Stimulated activated CD8-positive, alpha-beta memory T cell treated with anti-CD3 and anti-CD28 coated beads, Interleukin-2, amount 100 ng/mL, for 48 hours (primary cell): ENCODE measurements at regions not wholly inside any gene's neighbourhood (a gene's known extent, or its start where the extent isn't known, plus 50 kb on each side); places are given as distances from the start of the nearest gene placed in this dataset.
"Not testable (repeated sequence)": the region's sequence is repeated elsewhere in the genome, so short reads cannot be mapped to it uniquely, and the experiment has no call there.

Experiments
- DNase-seq, 2 donors: peaks; one replicate each; pipeline ENCODE4 v3.0.0-alpha.2; 2020; ENCODE audit warnings: low read depth in 2 of 2

GRCh38 chr3:174540116-174540908, 318.8 kb upstream of the NAALADL2 start:
- no peak for DNase-seq

GRCh38 chr3:174541708-174542315, 317.3 kb upstream of the NAALADL2 start:
- DNase-seq = no peak

DNA sequence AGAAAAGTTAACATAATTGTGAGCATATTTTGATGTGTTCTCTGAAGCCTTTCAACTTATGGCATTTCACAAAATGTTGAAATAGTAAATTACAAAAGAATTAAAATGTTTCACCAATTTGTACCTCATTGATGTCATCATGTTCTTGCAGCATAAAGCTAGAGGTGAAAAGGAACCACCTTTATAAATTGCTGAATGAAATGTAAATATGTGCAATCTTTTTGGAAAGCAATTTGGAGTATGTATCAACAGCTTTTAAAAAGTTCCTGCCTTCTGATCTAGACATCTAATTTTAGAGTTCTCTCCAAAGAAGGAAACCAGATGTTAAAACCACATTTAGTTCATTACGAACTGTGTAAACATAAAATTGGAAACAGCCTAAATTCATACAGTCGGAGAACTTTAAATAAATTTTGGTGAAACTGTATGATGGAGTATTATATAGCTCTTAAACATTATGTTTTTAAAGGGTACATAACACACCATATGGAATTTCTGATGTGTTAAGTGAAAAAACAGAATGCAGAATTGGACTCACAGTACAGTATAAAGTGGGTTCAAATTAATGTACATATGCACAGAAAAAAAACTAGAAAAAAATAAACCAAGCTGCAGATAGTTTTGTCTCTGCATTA, 311.2 kb upstream of the NAALADL2 start:
- DNase-seq = no peak

DNA sequence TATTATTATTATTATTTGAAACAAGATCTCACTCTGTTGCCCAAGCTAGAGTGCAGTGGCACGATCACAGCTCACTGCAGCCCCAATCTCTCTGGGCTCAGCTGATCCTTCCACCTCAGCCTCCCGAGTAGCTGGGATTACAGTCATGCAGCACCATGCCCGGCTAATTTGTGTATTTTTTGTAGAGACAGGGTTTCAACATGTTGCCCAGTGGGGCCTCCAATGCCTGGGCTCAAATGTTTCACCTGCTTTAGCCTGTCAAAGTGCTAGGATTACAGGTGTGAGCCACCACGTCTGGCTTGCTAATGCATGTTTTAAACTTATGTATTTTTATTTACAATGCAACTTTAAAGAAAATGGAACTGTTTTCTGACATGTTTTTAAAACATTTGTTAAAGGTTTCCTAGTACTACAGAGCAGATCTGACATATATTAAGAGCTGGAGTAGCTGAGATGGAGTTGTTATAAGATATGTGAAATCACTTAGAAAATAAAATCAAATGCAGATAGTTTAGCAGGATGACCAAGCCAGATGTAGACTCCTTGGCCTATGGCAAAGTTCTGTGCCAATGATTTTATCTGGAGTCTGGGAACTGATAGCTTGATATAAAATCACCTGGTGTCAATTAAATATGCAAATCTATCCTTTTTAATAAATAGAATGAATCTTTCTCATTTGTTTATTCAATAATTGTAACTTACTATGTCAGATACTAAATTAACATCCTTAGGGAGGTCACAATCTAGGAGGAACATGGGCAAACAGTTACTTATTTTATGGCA, 310.1 kb upstream of the NAALADL2 start:
- DNase-seq = no peak

DNA sequence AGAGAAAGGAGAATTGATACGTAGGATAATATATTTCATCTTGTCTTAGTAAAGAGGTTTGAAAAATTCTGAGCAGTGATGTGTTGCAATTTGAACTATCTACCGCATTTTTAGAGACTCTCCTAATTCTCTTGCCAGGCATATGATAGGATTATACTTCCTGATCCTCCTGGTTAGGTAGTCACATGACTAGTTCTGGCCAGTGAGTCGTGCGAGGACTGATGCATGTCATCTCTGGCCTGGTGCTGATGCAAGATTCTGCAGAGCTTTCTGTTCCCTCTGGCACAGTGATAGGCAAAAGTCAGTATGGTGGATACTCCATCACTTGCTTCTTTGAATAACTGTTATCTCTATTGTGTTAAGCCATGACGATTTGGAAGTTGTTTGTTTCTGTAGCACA, 277.6 kb upstream of the NAALADL2 start:
- no peak for DNase-seq

- DNase-seq = no peak
Observed at GRCh38 chr3:174583396-174583795, 275.7 kb upstream of the NAALADL2 start.

- not testable (repeated sequence) for DNase-seq
Observed at GRCh38 chr3:174587137-174587536, 272.0 kb upstream of the NAALADL2 start.

DNA sequence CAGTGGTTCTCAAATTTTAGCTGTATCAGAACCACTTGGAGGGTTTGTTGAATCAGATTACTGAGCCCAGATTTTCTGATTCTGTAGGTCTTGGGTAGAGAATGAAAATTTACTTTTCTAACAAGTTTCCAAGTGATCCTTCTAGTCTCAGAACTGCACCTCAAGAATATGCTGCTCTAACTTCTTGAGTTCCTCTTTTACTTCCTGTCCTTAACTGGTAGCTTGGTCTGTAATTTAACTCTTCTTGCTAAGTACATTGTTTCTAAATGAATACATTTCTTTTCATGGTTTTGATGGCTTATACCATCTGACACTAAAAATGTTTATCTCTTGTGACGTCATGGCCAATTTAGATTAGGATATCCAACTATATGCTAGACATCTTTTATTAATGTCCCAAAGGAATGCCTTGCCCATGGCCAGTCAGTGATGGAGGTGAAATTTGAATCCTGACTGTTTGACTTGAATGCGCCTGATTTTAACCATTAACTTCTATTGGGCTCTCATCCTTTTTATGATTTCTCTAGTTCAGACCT, 262.6 kb upstream of the NAALADL2 start:
- DNase-seq = no peak

DNA sequence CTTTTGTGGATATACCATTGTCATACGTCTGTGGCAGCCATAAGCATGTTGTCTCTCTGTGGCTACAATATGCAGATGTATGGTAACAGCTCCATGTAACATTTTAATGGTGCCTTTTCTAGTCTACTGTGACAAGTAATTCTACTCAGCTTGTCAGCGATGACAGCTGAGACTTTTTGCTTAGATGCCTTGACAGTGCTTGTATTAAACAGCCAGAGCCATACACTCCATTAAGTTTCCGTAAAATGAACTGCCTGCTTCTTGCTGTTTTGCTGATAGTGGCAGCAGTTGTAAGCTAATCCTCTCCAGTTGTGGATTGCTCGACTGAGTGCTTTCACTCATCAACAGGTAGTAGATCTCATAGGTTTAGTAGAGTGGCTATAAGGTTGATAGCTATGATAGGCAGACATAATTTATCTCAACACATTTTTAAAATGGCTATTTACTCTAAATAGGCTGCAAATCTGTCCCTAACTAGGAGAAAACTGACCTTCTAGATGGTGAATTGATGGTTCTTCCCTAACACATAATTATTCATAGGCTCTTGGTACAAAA, 260.2 kb upstream of the NAALADL2 start:
- no peak for DNase-seq

- no peak for DNase-seq
Observed at GRCh38 chr3:174613173-174613572, 246.0 kb upstream of the NAALADL2 start.

DNA sequence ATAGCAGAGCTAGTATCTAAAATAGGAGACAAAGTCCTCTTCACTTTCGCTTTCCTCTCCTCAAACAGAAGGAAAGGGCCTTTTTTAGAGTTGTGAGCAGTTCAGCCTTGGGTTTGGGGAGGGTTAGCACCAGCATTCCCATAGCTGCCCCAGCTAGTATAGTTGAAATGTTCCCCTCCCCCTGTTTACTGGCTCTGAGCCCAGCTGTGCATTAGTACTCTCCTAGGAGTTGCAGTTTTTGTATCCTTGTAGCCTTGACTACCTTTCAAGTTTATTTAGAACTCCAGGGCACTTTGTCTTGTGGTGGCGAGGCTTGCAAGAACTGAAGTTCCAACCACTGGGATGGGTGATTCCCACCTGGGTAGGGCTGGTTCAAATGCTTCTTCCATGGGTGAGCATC, 245.1 kb upstream of the NAALADL2 start:
- DNase-seq = no peak

DNA sequence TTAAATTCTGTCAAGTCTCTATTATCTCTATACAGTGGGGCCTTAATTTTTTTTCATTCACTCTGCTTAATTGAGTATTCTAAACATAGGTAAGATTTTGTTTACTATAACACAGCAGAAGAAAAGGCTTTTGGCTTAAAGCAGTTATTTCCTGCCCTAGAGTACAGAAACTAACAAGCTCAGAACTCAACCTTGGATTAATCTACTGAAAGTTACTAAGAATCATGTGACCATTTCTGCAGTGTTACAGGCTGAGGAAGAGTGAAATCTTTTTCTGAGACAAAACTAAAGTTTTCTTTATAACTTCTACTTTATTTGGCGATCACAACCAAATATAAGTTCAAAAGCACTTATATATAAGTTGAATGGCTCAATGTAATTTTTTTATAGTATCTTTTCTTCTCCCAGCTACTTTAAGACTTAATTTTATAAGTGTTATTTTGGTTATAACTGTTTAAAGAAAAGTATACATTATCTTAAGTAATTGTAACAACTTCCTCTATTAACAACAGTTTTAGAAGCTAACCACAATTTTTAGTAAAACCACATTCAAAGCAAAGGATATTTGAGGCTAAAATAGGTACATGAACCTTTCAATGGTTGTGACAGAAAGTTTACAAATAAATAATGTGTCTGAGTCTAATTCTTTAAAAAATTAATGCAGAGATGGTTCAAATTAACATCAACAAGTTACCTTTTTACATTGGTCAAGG, 240.6 kb upstream of the NAALADL2 start:
- no peak for DNase-seq

DNA sequence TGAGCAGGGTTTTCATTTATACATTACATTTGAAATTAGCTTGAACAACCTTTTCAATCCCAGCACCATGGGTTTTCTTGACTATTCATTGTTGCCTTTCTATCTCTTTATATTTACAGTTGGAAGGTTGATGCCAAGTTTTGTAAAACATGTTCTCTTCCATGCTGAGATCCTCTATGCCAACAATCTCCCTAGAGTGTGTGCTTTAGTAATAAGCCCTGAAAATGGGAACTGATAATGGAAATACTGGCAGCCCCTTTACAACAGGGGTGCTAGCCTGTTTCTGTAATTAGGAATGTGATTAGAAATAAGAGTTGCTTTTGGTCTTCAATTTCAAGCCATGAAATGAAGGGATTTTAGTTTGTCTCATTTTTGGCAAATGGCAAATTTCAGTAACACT, 239.9 kb upstream of the NAALADL2 start:
- no peak for DNase-seq

DNA sequence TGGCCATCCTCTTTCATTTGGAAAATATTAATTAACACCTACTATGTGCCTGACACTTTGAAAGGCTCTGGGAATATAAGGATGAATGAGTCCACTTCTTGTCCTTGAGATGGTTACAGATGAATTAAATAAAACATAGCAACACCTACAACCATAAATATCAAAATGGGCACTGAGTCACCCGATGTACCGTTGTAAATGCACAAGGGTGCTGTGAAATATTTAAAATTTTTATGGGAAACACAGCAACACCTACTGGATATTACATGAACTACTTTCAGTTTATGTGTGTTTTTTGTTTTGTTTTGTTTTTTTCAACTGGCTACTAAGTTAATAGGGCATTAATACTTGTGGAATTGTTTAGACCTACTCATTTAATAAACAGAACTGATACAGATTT, 239.0 kb upstream of the NAALADL2 start:
- no peak for DNase-seq

GRCh38 chr3:174620855-174621472, 238.2 kb upstream of the NAALADL2 start:
- no peak for DNase-seq

GRCh38 chr3:174633342-174633741, 225.8 kb upstream of the NAALADL2 start:
- DNase-seq = no peak

GRCh38 chr3:174636451-174636850, 222.7 kb upstream of the NAALADL2 start:
- DNase-seq = no peak

GRCh38 chr3:174639406-174639805, 219.7 kb upstream of the NAALADL2 start:
- no peak for DNase-seq

GRCh38 chr3:174639970-174640369, 219.2 kb upstream of the NAALADL2 start:
- no peak for DNase-seq

- DNase-seq = no peak
Observed at GRCh38 chr3:174640932-174641331, 218.2 kb upstream of the NAALADL2 start.

- no peak for DNase-seq
Observed at GRCh38 chr3:174644287-174644686, 214.8 kb upstream of the NAALADL2 start.
